ENCODE measurements at regions not wholly inside any gene's neighbourhood (a gene's known extent, or its start where the extent isn't known, plus 50 kb on each side); places are given as distances from the start of the nearest gene placed in this dataset.
A peak's percentile ranks its signal among the peaks of the same experiment; 100 is the strongest.

DNA sequence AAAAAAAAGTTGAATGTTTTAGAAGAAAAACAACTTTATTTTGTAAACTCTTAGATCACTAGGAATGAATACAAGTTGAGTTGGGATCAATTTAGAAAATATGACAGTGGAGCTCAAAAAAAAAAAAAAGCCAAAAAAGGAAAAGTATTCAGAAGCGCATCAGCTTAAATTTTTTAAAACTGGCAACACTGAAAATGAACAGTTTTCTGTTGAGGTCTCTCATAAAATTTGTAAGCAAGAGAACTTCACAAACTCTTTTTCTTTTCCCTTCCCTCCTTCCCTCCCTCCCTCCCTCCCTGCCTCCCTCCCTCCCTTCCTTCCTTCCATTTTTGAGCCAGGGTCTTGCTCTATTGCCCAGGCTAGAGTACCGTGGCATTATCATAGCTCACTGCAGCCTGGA lies 143.9 kb downstream of the B3GNT2 start (continued):
- TF ChIP-seq, protein P1, sequence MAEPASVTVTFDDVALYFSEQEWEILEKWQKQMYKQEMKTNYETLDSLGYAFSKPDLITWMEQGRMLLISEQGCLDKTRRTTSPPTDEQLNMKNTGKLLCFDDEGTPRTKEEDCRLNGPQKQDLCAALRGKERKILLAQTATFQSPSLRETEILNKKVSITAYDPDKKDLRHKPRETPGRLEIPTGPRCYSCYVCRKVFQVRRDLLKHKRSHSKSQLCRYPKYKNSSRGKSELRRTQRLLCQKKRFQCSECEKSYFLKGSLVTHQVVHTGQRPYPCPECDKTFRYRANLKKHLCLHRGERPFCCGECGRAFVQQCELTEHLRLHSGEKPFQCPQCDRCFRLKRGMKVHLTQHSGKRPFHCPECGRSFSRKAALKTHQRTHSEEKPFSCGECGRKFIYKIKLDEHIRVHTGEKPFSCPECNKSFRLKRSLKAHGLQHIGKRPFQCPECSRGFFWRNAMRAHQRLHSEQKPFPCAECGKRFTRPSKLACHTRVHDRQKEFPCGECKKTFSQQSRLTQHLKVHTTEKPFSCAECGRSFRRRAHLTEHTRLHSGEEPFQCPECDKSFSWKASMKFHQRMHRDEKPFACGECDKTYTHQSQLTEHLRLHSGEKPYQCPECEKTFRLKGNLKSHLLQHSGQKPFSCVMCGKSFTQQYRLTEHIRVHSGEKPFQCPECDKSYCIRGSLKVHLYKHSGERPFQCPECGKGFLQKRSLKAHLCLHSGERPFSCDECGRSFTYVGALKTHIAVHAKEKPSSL (CRISPR knock-in tag; conservative IDR thresholded peaks at IDR 0.05): no peak
- TF ChIP-seq, protein P2, sequence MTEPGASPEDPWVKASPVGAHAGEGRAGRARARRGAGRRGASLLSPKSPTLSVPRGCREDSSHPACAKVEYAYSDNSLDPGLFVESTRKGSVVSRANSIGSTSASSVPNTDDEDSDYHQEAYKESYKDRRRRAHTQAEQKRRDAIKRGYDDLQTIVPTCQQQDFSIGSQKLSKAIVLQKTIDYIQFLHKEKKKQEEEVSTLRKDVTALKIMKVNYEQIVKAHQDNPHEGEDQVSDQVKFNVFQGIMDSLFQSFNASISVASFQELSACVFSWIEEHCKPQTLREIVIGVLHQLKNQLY (CRISPR knock-in tag; IDR thresholded peaks at IDR 0.05): no peak
- TF ChIP-seq JAZF1 (CRISPR knock-in tag; IDR thresholded peaks at IDR 0.05): no peak
- TF ChIP-seq, protein P3, sequence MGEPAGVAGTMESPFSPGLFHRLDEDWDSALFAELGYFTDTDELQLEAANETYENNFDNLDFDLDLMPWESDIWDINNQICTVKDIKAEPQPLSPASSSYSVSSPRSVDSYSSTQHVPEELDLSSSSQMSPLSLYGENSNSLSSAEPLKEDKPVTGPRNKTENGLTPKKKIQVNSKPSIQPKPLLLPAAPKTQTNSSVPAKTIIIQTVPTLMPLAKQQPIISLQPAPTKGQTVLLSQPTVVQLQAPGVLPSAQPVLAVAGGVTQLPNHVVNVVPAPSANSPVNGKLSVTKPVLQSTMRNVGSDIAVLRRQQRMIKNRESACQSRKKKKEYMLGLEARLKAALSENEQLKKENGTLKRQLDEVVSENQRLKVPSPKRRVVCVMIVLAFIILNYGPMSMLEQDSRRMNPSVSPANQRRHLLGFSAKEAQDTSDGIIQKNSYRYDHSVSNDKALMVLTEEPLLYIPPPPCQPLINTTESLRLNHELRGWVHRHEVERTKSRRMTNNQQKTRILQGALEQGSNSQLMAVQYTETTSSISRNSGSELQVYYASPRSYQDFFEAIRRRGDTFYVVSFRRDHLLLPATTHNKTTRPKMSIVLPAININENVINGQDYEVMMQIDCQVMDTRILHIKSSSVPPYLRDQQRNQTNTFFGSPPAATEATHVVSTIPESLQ (CRISPR knock-in tag; IDR thresholded peaks at IDR 0.05): no peak
- TF ChIP-seq FOXK1 (CRISPR knock-in tag; IDR thresholded peaks at IDR 0.05): no peak
- TF ChIP-seq ETV6 (CRISPR knock-in tag; IDR thresholded peaks at IDR 0.05): no peak

DNA sequence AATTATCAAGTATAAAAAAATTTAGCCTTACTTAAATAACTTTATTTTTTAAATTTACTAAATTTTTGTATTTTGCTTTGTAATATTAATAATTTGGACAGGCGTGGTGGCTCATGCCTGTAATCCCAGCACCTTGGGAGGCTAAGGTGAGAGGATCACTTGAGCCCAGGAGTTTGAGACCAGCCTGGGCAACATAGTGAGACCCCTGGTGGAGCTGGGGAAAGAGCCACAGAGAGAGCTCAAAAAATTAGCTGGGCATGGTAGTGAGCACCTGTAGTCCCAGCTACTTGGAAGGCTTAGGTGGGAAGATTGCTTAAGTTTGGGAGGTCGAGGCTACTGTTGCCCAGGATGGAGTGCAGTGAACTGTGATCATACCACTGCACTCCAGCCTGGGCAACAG lies 143.5 kb downstream of the B3GNT2 start:
- TF ChIP-seq ZNF121 (CRISPR knock-in tag; IDR thresholded peaks at IDR 0.05) (peak; percentile 80), ZNF671 (CRISPR knock-in tag; IDR thresholded peaks at IDR 0.05) (no peak)
- no peak overlapping the region for H3K4me3 Mint-ChIP-seq
- CTCF ChIA-PET: no interaction called here
- DNase-seq (ENCODE audit: low spot score): no peak
- no peaks in the 10 kb centered on the region for H3K36me3 Mint-ChIP-seq
- H3K27me3 Mint-ChIP-seq (ENCODE audit: low read depth): no peaks in the 10 kb centered on the region
- no peak for ATAC-seq
- H3K9me3 Mint-ChIP-seq: no peaks in the 10 kb centered on the region
- POLR2A ChIA-PET: no interaction called here
- H3K27ac Mint-ChIP-seq: no peak overlapping the region
- H3K4me1 Mint-ChIP-seq: peaks cover 37% of the 10 kb centered on the region

DNA sequence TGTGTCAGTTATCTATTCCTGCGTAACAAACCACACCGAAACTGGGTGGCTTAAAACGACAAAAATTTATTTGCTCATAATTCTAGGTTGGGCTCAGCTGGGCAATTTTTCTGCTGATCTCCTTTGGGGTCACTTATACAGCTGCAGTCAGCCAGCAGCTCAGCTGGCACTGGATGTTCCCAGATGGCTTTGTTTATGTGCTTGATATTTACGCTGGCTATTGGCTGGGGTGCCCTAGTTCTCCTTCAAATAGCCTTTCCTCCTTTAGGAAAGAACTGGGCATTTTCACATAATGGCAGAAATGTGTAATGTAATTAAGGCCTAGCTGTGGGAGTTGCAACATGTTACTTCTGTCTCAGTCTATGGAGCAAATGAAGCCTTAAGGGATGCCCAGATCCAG lies 142.2 kb downstream of the B3GNT2 start:
- ChIA-PET CTCF (no interaction called here), POLR2A (no interaction called here)
- Mint-ChIP-seq H3K4me3 (no peak overlapping the region), H3K27me3 (ENCODE audit: low read depth) (no peaks in the 10 kb centered on the region), H3K27ac (no peak overlapping the region), H3K36me3 (no peaks in the 10 kb centered on the region), H3K9me3 (no peaks in the 10 kb centered on the region), H3K4me1 (peaks cover 40% of the 10 kb centered on the region)
- TF ChIP-seq CBFB (CRISPR knock-in tag; IDR thresholded peaks at IDR 0.05; ENCODE audit: low read depth): no peak
- no peak for TF ChIP-seq NFYB (CRISPR knock-in tag; conservative IDR thresholded peaks at IDR 0.05; ENCODE audit: low read depth)
- no peak for TF ChIP-seq ZNF263 (CRISPR knock-in tag; IDR thresholded peaks at IDR 0.05; ENCODE audit: low read depth)
- no peak for TF ChIP-seq NR1H2 (CRISPR knock-in tag; IDR thresholded peaks at IDR 0.05)
- ATAC-seq (no peak), DNase-seq (ENCODE audit: low spot score) (no peak)

DNA sequence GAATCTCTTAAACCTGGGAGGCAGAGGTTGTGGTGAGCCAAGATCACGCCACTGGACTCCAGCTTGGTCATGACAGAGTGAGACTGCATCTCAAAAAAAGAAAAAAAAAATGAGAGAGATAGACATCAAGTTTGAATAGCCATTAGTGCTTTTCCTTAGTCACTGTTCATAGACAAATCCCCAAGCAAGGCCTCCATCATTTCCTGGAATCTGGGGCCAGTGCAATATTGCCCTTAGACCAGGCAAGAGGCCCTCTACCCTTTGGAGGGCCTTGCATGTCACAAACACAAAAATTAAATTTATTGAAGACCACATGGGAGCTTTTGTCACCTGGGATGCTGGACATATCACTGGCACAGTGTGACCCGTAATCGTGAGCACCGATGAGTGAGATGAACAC lies 141.5 kb downstream of the B3GNT2 start:
- Mint-ChIP-seq H3K9me3 (no peaks in the 10 kb centered on the region), H3K27ac (no peak overlapping the region), H3K4me3 (no peak overlapping the region), H3K36me3 (no peaks in the 10 kb centered on the region), H3K4me1 (peaks cover 41% of the 10 kb centered on the region), H3K27me3 (ENCODE audit: low read depth) (no peaks in the 10 kb centered on the region)
- CTCF ChIA-PET: no interaction called here
- TF ChIP-seq MYBL2 (CRISPR knock-in tag; IDR thresholded peaks at IDR 0.05) (no peak), EMX1 (CRISPR knock-in tag; IDR thresholded peaks at IDR 0.05) (no peak), SMAD3 (CRISPR knock-in tag; IDR thresholded peaks at IDR 0.05; ENCODE audit: borderline replicate concordance) (no peak), NFE2L1 (CRISPR knock-in tag; IDR thresholded peaks at IDR 0.05) (no peak)
- TF ChIP-seq, protein P4, sequence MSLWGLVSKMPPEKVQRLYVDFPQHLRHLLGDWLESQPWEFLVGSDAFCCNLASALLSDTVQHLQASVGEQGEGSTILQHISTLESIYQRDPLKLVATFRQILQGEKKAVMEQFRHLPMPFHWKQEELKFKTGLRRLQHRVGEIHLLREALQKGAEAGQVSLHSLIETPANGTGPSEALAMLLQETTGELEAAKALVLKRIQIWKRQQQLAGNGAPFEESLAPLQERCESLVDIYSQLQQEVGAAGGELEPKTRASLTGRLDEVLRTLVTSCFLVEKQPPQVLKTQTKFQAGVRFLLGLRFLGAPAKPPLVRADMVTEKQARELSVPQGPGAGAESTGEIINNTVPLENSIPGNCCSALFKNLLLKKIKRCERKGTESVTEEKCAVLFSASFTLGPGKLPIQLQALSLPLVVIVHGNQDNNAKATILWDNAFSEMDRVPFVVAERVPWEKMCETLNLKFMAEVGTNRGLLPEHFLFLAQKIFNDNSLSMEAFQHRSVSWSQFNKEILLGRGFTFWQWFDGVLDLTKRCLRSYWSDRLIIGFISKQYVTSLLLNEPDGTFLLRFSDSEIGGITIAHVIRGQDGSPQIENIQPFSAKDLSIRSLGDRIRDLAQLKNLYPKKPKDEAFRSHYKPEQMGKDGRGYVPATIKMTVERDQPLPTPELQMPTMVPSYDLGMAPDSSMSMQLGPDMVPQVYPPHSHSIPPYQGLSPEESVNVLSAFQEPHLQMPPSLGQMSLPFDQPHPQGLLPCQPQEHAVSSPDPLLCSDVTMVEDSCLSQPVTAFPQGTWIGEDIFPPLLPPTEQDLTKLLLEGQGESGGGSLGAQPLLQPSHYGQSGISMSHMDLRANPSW (CRISPR knock-in tag; conservative IDR thresholded peaks at IDR 0.05; ENCODE audit: low read depth): no peak
- TF ChIP-seq, protein P5, sequence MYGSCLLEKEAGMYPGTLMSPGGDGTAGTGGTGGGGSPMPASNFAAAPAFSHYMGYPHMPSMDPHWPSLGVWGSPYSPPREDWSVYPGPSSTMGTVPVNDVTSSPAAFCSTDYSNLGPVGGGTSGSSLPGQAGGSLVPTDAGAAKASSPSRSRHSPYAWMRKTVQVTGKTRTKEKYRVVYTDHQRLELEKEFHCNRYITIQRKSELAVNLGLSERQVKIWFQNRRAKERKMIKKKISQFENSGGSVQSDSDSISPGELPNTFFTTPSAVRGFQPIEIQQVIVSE (CRISPR knock-in tag; IDR thresholded peaks at IDR 0.05; ENCODE audit: borderline replicate concordance): no peak
- DNase-seq (ENCODE audit: low spot score) (no peak), ATAC-seq (no peak)
- POLR2A ChIA-PET: interaction anchor here (0.6 kb wide), 1 partner anchor 9 kb away, joined by 5 read pairs; no protein-coding TSS in a partner anchor

All from WTC11 (cell line).